ENCODE measurements at regions not wholly inside any gene's neighbourhood (a gene's known extent, or its start where the extent isn't known, plus 50 kb on each side); places are given as distances from the start of the nearest gene placed in this dataset.
A peak's percentile ranks its signal among the peaks of the same experiment; 100 is the strongest.

DNA sequence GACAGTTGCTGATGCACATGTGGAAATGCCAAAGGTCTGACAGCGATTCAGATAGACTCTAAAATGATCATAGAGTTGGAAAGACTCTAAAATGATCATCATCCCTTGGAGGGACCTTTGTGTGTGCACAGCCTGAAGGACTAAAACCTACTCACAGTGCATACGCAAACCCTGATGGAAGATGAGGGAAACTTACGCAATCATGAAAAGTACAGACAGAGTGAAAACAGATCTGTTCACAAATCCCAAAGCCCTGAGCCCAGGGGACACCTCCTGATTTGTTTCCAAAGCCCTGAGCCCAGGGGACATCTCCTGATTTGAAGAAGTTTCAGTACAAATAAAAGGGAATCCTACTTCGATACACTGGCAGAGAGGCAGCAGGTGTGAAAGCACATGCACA is 79.3 kb upstream of the PROX1 start:
- Histone ChIP-seq H3K9me1 (ENCODE audit: insufficient read depth, low read length) (no peaks in the 10 kb centered on the region), H2AK5ac (ENCODE audit: low read depth, low read length) (no peak overlapping the region), H2AFZ (replicated peaks; ENCODE audit: low read length, poor library complexity) (no peak overlapping the region), H2AK9ac (replicated peaks; ENCODE audit: low read depth, low read length, poor library complexity) (no peak overlapping the region), H4K8ac (ENCODE audit: low read depth in 2 of 2, low read length in 2 of 2) (no peak overlapping the region), H2BK120ac (ENCODE audit: low read depth, low read length) (no peak overlapping the region), H3K4me3 (ENCODE audit: insufficient read depth, low read depth, low read length) (no peak overlapping the region), H3K4me2 (ENCODE audit: low read depth, low read length) (no peak overlapping the region), H3K79me1 (ENCODE audit: low read depth in 1 of 2, low read length in 2 of 2) (no peaks in the 10 kb centered on the region), H2BK20ac (ENCODE audit: low read depth, low read length) (no peak overlapping the region), H3K36me3 (ENCODE audit: control insufficient read depth, insufficient read depth, low read length) (no peaks in the 10 kb centered on the region), H3K9me3 (ENCODE audit: control insufficient read depth, insufficient read depth, low read length) (no peaks in the 10 kb centered on the region; the same call in none of the 2 replicates), H4K5ac (ENCODE audit: low read depth, low read length) (no peak overlapping the region), H2BK5ac (ENCODE audit: low read depth, low read length, poor library complexity, severe bottlenecking) (no peak overlapping the region), H3K27me3 (ENCODE audit: control insufficient read depth, insufficient read depth, low read length) (no peaks in the 10 kb centered on the region), H3K23ac (ENCODE audit: low read depth, low read length) (no peak overlapping the region), H3K56ac (ENCODE audit: extremely low read depth, insufficient read depth, low read length) (no peak overlapping the region), H3K4ac (ENCODE audit: low read depth, low read length) (no peak overlapping the region), H2BK15ac (ENCODE audit: low read depth, low read length) (no peak overlapping the region), H3K18ac (ENCODE audit: low read depth, low read length) (no peak overlapping the region), H3K14ac (replicated peaks; ENCODE audit: low read depth, low read length) (no peak overlapping the region), H4K20me1 (ENCODE audit: insufficient read depth, low read length) (no peaks in the 10 kb centered on the region), H3K4me1 (ENCODE audit: control insufficient read depth, insufficient read depth, low read length) (no peaks in the 10 kb centered on the region), H4K91ac (ENCODE audit: insufficient read depth, low read depth, low read length) (no peak overlapping the region), H3K27ac (ENCODE audit: insufficient read depth, low read length) (no peak overlapping the region), H3K9ac (ENCODE audit: low read depth, low read length) (no peak overlapping the region)
- dilution Hi-C loops (cut with HindIII; ENCODE audit: low sequenced_read_pairs, unreplicated experiment) (no loop called here), in situ Hi-C loops (cut with MboI; ENCODE audit: low sequenced_read_pairs) (no loop called here), intact Hi-C loops (cut with micrococcal nuclease) (no loop called here)
- DNase-seq (no peak), ATAC-seq (ENCODE audit: low read depth) (no peak)
- no CpG with 5 or more reads among the region's 4 CpGs for WGBS, 2 experiments (ENCODE audit: extremely low coverage in 2 of 2, insufficient read length in 1 of 2)
- BruUV-seq (replicated peaks) = no TSS peak
- TF ChIP-seq FOS (IDR thresholded peaks at IDR 0.05; ENCODE audit: low read depth, low read length) (no peak), CEBPB (IDR thresholded peaks at IDR 0.05; ENCODE audit: low read depth, low read length) (peak; percentile 72), RAD21 (IDR thresholded peaks at IDR 0.05; ENCODE audit: low read length) (no peak)
- ChIA-PET POLR2A (ENCODE audit: unreplicated experiment) (no interaction called here), CTCF (no interaction called here)

Measured in IMR-90 (cell line).